ENCODE measurements at regions not wholly inside any gene's neighbourhood (a gene's known extent, or its start where the extent isn't known, plus 50 kb on each side); places are given as distances from the start of the nearest gene placed in this dataset.

DNA sequence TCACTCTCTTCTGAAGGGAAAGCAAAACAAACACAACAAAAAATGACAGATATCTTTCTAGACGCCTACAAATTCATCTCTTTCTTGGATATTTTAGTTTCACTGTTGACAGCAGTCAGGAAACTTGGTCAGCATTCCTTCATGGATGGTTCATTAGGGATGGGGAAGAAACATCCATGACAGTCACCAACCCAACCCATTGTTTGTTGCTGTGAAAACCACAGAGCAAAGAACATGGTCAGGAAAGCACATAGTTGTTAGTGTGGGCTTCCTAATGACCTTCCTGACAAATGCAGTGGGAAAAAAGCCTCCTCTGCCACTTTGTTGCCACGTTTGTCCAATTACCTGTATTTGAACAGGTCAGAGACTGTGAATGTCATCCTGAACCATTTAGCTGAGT, 139.8 kb upstream of the SNX19 start:
- no peak for DNase-seq

DNA sequence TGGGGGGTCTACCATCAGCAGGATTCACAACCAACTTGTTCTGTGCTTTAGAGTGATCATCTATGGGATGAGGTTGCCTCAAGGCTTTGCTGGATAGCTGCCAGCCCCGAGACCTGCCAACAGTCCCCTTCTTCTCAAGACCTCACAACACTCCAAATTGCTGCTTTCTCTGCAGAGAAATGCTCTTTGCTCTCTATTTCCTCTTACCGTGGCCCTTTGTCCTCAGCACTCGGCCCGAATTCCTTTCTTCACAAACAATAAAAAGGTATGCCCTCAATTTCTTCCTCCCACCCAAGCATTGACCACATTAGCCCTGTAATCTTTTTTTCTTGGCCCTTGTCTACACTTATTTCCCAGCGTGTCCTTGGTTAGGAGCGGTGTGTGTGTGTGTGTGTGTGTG, 147.4 kb upstream of the SNX19 start:
- no peak for DNase-seq

DNA sequence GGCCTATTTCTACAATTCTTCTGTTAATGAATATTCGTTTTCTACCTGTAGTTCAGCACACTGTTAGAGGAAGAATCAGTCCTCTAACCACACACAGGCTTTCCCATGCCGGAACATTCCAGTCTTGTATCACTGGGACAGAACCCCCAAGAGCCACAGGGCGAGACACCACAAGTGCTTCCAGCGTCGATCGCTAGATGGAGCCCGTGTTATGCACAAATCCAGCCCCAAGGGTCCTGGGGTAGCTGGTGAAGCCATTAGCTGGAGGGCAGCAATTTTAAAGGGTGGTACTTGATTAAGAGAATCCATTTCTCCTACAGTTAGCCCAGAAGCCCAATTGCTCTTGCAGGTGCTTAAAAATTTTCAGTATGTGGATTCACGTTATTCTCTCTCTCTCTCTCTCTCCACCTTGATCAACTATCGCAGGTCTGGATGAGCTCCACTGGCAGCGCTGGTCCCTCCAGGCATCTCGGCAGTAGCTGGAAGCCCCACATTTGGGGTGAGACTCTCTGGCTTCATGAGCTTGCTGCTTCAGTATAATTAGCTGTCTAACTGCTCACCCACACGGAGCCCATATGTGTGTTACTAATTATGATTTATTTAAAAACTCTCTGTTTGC, 148.2 kb upstream of the SNX19 start:
- peak; percentile 93 for DNase-seq

DNA sequence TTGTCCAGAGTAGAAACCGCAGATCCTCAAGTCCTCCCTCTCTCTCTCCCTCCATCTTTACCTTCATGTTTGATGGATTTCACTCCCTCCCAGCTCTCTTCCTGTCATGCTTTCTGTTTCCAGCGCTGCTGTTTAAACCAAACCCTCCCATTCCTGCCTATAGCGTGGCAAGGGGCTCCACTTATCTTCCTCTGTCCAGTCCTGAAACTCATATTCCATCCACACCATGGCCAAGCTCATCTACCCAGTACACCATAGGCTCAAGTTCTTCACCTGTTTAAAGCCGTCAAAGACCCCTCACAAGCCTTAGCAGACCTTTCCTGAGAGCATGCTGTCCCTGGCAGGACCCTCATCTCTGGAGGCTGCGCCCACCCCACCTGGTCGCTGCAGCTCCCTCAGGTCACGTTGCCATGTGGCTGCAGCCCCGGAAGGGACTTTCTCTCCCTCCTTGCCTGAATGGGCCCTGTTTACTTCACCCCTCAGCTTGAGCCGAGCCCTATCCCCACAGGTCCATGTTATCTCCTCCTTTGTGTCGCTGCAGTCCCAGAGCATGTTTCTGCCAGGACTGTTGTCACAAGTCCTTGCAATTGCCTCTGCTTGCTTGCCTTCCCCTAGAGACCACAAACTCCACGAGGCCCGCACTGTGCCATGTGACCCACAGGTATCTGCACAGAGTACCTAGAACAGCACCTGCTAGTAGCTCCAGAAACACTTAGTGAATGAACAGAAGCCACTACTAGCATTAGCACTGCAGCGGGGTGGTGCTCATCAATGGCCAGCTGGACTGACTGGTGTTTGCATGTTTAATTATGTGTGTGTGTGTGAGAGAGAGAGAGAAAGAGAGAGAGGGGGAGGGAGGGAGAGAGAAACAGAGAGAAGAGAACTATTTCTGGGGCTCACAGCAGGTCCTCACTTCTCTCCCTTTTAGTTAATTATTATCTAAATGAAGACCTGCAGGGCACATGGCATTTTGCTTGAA, 149.4 kb upstream of the SNX19 start:
- DNase-seq, result peak; percentile 13

DNA sequence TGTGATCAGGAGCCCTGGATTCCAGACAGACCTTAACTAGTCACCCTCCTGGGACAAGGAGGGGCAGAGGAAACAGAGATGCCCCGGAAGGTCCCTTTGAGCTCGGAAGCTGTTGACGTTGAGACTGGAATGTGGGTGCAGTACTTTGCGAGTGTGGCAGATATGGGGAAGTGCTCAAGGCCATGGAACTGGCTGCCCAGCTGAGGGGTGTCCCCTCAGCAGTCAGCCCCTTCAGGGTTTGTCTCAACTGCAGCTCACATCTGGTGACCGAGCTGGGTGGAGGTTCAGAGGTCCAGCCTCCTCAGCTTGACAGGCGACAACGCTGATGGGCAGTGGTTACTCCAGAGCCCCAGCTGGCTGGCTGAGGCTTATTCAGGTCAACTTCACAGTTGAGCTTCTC, 150.3 kb upstream of the SNX19 start:
- DNase-seq, result no peak

DNA sequence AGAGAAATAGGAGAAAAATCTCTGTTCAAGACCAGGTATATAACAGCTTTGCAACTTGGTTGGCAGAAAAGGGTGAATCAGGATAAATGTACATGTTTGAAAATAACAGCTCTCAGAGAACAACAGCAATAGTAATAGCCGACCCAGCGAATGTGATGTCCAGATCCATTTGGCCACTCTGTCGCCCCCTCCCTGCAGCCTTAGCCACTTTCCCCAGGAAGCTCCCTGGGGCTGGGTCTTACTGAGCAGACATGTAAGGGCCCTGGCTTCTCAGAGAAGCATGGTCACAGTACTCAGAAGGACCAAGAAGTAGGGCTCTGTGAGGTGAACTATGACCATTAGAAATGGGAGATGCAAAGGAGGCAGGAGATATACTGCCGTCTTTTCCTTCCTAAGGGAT, 154.1 kb upstream of the SNX19 start:
- no peak for DNase-seq

DNA sequence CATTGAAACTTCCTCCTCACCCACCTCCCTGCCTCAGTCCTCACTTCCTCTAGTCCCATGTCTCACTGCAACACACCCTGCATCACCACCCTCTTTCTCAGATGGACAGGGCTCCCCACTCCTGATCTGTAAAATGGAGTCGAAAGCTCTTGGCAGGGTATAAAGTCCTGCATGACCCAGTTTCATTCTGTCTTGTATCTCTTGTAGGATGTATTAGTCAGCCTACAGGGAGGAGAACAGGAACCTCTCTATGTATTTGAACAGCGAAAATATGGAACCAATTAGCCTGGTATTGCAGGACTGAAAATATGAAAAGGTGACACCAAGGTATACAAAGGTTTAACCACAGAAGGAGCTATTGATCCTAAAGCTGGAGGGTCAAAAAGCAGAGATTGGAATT, 156.9 kb upstream of the SNX19 start:
- DNase-seq, result no peak

DNA sequence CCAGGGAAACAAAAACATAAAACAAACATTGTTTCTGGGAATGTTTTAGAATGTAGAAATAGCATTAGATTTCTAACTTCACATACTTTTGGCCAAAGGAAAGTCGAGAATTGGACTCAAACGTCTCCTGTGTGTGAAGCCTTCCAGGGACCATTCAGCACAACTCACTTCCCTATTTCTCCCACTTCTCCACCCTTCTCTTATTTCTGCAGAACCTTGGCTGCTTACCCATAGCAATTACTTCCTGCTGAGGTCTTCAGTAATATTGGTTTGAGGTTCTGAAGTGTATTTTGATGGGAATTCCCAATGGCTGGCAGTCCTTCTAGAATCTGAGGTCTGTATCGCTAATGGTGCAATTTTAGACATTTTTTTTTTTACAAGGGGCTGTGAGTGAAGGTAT, 158.3 kb upstream of the SNX19 start:
- peak; percentile 10 for DNase-seq

DNA sequence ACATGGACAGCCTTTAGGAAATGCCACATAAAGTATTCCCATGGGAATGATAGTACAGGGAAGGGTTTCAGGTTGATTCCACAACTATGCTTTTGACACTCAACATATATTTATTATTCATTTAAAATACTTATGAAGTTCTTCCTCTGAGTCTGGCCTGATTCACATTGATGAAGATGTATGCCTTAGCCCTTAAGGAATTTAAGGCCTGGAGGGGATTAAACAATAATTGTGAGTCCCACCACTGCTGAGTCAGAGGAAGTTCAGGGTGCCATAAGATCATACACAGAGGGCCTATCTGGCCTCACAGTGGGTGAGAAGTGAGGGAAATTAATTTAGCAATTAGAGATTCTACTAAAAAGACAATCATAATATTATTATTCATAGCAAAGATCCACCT, 161.1 kb upstream of the SNX19 start:
- DNase-seq, result no peak

DNA sequence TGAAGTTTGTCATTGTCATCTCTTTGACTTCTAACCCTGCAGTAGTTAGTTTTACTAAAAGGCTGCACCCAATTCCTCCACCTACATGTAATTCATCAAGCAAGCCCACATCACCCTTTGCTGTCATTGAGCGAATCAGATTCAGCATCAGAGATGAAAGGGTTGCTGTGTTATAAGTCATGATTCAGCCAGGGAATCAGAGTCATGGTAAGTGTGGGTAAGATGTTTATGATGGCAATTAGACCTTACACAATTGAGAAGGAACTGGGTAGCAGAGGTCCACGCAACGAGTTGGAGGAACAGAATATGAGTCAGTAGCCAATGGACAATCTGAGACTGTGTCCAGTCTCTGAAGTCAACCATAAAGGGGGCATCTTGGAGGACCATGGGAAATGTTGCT, 162.8 kb upstream of the SNX19 start:
- DNase-seq, result no peak

DNA sequence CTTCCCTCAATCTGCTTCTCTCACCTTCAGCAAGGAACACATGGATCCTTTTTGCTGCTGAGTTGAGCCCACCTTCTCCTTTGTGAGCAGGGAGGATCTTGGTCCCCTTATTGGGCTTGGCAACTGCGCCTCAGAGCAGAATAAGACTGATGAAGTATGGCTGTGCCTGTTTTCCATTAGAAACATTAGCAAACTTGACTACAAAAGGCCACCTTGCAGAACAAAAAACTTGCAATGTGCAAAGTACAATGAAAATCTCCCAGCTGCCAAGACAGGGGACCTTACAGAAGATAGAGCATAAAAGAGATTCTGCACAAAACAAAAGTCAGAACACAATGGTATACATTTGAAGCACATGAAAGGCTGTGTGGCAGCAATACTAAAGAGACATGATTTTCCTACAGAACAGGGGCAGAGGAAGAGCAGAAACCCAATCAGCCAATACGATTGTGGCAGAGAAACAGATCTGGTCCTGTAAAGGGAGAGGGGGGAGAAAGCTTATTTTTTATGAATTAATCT, 173.5 kb upstream of the SNX19 start:
- no peak for DNase-seq

DNA sequence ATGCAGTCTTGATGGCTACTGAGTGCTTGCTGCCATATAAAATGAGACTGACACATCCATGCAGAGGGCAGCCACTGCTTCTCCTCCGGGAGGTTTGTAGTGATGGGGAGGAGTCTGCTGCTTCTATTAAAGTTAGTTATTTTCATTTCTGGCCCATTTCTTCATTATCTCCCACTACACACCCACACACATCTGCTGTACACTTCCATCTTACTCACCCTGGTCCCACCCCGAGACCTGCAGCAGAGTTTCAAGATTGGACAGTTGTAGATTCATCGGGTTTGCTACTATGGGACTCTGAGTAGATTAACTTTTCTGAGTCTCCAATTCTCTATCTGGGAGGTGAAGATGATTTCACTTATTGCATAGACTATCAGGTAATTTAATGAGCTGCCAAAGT, 176.2 kb upstream of the SNX19 start:
- DNase-seq, result no peak

DNA sequence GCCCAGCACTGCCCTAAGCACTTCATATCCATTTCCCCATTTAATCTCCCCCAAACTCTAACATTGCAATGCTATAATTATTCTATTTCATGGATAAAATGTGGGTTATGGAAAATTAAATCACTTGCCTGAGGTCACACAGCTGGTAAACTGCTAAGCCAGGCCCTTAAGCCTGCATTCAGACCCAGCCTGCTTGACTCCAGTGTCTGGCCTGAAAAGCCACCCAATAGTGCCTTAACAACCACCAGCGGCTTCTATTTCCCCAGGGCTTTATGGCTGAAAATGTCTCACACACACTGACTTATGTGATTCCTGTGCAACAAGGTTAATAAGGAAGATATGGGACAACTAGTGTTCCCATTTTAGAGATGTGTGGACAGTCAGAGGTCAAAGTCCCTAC, 178.5 kb upstream of the SNX19 start:
- no peak for DNase-seq

DNA sequence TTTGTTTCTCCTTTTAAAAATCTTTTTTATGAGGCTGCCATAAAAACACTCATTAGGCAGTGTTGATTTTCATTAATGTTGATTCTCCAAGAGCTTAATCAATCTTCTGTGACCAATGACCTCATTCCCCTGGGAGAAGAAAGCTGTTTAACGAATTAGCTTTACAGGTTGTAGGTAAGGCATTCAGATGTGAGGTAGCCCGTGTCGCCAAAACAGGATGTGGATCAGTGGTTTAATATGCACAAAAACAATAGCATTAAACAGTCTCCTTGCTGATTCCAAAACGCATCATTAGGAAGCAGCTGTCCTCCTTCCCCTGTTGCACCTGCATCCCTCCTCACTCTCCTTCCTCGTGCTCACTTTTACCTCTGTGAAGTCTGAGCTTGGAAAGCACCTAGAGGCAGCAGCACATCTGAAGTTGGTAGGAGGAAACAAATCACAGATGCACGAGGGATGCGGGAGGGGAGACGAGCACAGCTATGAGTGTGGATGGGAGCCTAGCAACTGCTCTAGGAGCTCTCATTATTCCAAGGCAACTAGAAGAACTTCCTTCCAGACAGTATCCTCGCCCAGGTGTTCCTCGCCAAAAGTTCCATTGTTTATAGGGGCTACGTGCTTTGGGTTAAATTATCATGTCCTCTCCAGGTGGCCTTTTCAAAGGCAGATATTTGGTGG, 179.4 kb upstream of the SNX19 start:
- DNase-seq, result no peak

DNA sequence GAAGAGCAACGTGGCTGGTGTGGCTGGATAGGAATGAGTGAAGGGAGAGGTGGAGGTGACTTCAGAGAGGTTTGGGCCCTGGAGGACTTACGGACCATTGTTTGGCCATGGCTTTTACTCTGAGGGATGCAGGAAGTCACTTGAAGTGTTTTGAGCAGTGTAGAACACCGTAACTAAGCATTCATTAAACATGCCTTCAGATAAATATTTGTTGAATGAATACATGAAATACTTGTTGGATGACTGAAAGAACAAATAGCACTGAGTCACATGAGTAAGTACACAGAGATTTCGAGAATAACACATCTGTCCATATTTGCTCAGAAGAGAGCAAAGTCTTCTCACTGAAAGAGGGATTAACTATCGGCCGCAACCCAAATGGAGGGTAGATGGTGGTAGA, 182.7 kb upstream of the SNX19 start:
- DNase-seq, result no peak

DNA sequence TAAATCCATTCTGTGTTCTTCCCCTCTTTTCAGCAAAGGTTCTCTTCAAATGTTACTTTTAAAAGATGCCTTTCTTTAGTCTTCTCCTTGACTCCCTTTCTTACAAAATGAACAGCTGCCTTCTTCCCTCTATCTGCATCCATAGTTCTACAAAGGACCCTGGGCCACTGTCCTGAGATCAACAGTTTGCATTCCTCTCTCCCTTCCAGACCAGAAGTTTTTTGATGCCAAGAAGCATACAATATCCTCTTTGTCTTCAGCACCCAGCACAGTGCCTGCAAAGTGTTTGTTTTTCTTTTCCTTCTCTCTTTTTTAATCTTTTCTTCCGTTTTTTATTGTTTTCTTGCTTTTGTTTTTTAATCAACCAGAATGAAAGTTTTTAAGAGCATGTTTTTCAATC, 183.5 kb upstream of the SNX19 start:
- DNase-seq, result no peak

DNA sequence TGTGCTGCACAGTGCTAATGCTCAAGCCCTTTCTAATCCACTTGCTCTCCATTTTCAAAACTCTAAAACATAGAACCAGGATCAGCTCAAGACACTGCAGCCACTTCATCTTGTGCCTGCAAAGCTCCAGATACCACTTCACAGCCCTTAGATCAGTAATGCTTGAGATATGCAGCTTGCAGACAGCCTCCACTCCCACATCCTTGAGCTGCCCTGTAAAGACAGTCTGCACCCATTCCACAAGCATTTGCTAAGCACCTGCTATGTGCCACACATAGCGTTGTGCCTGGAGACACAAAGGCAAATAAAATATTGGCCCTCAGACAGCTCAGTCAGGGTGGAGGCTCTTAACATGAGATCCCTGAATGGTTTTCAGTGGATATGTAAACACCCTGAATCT, 192.5 kb upstream of the SNX19 start:
- DNase-seq, result no peak

DNA sequence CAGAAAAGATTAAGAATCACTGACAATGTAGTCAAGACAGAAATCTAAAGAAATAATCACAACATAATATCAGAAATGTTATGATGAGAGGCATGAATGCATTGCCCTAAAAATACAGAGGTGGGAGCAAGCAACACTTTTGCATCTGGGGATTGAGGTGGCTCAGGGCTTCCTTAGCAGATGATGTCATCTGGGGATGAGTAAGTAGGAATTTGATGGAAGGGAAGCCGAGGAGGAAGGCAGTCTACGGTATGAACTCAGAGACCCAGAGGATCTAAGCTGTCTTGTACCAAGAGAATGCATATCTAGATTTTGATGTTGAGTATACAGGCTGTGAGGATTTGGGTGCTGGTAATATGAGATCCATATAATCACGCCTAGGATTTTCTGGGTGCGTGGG, 193.0 kb upstream of the SNX19 start:
- DNase-seq, result no peak

DNA sequence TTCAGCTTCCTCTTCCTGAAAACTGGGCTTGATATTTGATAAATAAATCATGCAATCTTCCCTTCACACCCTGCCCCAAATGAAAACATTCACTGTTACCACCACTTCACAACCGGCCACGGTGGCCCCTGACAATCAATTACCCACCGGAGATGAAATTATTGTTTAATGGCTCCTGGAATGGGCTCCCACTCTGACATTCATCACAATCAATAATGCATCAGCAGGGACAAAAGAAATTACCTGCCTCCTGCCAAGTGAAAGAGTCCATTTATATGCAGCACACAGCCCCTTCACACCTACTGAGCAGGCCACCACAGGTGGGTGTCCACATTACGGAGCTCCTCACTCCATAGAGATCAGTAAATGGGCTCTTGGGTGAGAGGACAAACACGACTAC, 193.5 kb upstream of the SNX19 start:
- DNase-seq, result peak; percentile 53

DNA sequence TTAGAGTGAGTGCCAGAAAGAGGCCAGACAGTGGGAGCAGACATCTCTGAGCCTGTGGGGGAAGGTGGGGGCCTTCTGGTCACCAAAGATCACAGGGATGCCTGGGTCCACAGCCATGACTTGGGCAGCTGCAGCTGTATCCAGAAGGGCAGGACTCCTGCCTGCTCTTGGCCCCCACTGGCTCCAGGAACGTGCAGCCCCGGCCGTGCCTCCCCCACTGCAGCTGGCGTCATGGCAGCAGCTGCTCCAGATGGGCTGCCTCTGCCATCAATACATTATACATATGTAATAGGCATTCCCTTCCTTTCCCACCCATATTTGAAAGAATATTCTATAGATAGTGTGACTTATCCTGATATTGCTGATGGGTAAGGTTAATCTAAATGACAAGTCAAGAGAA, 195.5 kb upstream of the SNX19 start:
- DNase-seq, result no peak

DNA sequence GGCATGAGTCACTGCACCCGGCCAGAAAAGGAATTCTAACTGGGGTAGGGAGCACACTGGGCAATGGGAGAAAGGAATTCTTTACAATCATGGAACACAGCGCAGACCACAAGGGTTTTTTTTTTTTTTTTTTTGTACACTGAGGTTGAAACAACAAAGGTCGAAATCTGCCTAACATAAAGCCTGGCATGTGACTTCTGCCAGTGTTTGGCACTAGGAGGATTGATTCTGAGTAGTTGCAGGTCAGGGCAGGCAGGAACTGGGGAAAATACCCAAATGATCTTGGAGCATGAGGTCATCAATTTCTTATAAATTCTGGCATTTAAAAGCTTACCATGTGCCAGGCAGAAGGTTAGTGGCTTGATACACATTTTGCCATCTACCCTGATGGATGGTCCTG, 202.0 kb upstream of the SNX19 start:
- DNase-seq, result no peak

DNA sequence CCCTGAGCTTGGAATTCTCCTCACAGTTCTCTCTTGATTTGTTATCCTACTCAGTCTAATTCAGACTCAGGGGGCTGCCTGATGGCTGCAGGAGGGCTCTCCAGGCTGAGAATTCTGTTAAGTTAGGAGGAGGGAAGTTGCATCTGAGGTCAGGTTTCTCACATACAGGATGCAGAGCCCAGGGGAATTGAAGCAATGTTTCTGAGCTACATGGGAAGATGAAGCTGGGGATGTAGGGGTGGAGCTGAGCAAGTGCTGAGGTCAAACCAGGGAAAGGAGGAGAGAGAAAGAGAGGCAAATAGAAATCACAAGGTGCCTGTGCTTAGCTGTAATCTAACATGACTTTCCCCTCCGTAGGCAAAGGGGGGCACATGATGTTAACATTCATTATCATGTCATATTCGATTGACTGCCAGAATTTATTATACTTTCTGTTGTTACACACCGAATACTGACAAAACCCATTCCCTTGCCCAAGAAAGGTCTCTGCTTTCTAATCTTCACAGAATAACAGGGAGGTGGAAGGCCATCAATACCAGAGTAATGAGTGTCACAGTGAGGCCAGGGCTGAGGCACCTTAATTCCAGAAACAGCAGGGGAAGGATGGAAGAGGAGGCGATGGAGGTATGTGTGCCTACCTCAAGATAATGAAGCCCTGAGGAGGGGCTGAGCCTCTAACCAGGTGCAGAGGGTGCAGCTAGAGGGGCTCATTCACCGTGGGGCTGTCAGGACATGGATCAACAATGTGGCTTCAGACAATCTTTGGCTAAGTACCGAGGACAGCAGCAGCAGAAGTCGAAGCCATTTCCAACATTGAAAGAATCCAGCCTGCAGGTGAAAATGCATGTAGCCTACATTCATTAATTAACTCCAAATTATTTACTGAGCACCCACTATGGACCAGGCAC, 205.4 kb upstream of the SNX19 start:
- peak; percentile 38 for DNase-seq

DNA sequence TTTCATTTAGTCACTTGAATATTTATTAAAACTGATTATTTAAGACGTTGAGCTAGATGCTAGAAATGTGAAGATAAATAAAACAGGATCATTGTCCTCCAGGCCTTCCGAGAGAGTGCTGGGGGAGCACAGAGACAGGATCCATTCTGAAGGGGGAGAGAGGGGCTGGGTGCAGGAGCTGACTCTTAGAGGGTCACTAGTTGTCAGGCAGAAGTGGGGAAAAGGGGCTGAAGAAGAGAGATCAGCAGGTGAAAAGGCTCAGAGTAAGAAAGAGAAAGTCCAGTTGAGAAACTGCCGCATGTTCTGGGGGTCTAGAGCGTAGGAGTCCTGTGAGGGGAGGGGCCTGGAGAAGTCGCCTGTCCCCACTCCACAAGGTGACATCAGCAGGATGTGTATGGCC, 206.2 kb upstream of the SNX19 start:
- DNase-seq, result no peak
